Stimulated activated CD4-positive, alpha-beta T cell treated with anti-CD3 and anti-CD28 coated beads, Interleukin-1b, Interleukin-23, amount 100 ng/mL, for 48 hours (primary cell): ENCODE measurements at regions not wholly inside any gene's neighbourhood (a gene's known extent, or its start where the extent isn't known, plus 50 kb on each side); places are given as distances from the start of the nearest gene placed in this dataset.
A peak's percentile ranks its signal among the peaks of the same experiment; 100 is the strongest.
"Not testable (repeated sequence)": the region's sequence is repeated elsewhere in the genome, so short reads cannot be mapped to it uniquely, and the experiment has no call there.

ENCODE experiments used
- DNase-seq: peaks from one replicate; pipeline ENCODE4 v3.0.0-alpha.2; 2020

DNA sequence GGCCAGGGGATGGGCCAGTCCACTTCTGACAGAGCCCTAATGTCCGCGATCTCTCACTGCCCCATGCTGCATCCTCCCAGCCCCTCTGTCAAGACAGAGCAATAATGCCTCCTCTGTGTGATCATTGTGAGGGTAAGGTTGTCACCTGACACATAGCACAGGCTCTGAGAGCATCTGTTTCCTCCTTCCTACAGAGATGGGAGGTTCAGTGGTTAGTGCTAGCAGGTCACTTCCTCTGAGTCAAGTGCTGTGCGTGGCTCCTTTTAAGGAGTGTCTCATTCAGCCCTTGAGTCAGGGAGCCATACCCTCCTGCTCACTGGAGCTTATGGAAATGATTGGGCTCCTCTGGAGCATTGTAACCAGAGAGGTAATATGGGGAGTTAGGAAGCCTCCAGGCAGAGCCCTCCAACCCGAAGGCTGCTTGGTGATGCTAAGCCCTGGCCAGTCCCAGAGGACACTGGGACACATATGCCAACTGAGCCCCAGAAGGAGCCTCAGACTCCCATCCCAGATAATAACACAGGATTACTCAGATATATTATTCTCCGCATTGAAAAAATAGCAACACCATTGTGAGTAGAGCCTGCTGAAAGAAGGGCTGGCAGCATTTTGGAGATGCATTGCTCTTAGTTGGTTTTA, 189.0 kb downstream of the GALNT1 start:
- DNase-seq = peak; percentile 24

DNA sequence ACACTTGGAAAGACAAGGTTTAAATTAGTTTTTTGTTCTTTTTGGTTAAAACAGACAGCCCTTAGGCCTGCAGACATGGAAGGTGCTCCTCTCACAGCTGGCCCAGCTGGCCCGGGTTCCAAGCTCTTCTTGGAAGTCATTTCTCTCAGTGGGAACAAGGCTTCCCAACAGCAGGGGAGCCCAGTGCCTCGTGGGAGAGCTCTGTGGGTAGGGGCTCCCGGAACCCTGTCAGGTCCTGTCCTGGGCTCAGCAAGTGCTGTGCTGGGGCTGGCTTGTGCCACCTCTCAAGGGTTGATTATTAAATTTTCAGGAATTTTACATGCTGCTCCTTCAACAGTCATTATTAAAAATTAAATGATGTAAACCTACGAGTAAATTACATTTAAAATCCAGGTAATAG, 189.6 kb downstream of the GALNT1 start:
- no peak for DNase-seq

DNA sequence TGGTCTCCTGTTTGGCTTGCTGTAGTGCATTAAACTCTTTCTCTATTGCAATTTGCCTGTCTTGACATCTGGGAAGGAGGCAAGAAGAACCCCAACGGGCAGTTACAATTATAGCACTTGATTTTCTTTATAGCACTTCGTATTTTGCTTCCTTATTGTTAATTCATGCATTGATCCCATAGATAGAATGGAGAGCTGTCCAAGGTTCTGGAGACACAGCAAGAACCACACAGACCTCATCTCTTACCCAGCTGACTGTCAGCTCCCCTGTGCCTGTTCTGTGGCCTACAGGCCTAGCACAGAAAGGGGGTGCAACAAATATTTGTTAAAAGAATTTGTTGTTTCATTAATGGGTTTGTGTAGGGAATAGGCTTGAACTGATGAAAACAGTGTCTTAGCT, 194.3 kb downstream of the GALNT1 start:
- no peak for DNase-seq

DNA sequence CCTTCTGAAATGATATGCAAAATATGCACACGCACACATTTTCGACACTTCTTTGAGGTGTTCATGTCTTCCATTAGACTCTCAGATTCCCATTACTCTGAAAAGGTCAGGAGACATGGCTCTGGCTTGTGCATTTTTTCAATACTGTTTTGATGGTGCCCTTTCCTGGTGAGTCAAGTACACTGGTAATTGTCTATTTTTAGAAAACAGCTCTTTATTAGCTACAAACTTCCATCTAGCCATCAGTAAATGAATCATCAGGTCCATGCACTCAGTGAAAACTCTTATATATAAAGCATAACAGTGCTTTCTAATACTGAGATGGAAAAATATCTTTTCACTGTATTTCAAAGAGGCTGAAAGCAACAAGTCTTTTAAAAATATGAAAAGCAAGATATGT, 194.9 kb downstream of the GALNT1 start:
- DNase-seq = no peak

DNA sequence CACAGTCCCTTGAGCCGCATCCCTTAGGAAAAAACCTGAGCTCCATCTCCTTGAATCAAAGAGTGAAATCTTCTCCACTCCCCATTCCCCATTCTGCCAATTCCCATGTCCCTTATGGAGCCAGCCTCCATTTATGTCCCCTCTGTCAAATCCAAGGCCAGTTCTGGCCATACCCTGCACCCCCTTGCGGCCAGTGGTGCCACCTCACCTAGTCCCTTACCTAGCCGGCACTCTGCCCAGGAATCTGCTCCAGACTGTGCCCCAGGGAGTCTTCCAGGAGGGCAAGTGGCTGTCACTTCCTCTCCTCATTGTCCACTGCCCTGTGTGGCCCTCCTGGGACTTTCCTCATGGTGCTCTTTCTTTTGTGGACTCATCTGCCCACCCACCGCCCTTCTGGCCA, 195.4 kb upstream of the RMP24 start:
- no peak for DNase-seq

DNA sequence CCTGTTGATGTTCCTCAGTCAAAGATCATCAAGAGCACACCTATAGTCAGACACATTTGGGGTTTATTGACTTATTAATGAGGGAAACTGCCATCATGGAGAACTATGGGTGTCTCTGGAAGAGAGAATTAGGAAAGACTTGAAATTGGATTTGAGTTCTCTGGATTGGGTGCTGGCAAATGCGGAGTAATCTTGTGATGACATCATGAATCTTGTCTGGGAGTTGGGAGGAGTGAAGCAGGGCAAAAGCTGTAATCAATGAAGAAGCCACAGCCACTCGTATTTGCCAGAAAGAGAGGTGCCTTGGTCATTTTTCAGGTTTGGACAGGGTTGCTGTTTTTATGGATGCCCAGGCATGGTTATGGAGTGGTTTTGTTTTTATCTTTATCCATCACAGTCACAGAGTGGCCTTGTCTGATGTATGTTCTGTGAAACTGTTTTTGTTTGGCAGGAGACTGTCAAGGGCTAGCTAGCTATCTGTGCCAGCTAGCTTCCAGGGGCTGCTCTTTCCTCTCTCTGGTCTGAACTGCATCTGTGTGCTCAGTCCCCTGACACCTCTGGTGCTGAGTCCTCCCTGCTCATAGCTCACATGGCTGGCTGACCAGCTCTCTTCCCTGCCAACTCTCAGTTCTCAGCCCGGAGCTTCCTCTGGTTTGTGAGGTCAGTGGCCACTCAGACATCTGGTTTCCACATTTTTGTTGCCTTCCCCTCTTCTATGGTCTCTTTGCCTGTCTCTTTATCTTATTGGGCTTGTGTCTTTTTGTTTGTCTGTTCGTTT, 193.4 kb upstream of the RMP24 start:
- no peak for DNase-seq

DNA sequence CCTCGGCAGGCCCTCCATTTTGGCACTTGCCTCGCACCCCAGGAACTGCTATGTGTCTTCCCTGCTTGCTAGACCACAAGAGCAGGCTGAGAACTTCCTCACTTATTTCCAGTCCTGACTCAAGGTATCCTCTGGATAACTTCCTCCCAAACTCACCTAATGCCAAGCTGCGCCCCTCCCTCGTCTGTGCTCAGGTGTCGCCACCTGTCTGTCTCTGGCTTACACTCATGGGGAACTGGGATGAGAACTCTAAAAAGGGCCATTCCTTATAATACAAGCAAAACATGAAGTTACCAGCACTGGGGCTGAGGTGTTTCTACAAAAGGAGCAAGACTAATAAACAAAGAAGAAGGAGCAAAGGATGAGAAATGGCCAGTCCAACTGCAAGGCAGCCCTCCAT, 191.5 kb upstream of the RMP24 start:
- no peak for DNase-seq

DNA sequence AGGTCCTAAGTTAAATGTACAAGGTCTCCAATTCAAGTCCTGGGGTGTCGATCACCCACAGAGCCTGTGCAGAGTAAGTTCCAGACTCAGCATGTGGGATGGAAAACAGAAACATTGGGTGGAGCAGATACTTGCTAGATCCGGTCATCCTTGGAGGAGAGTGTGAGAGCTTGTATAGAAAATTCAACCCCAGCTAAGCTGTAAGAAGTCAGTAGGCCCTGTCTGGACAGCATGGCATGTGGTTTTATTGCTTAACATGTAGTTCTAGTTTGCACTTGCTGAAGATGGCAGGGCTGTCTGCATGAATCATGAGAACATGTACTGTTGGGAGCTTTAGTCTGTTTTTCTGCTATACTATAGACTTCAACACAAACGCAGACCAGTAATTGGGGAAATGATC, 189.6 kb upstream of the RMP24 start:
- DNase-seq = no peak

DNA sequence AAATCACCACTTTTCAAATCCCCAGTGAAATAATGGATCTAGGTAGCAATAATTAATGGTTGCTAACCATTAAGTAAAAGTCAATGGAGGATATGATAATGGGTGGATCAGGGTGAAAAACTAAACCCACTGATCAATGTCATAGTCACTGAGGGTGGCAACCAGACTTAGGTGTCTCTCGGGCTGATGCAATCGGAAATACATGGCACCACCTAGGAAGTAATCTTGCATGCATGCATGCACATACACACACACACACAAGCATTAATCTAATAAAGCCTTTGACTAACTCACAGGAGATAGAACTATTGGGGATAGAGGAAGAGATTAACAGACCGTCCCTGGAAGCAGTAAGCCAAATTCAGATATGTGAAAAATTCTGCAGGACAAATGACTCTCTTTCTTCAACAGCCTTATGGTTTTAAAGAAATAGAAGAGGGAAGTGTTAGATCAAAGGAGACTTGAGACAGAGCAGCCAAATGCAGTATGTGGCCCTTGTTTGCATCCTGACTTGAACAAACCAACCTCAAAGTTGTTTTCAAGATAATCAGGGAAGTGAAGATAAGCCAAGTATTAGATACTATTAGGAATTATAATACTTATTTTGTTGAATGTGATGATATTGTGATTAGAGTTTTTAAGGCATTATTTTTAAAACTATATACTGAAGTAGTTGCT, 186.0 kb upstream of the RMP24 start:
- no peak for DNase-seq

DNA sequence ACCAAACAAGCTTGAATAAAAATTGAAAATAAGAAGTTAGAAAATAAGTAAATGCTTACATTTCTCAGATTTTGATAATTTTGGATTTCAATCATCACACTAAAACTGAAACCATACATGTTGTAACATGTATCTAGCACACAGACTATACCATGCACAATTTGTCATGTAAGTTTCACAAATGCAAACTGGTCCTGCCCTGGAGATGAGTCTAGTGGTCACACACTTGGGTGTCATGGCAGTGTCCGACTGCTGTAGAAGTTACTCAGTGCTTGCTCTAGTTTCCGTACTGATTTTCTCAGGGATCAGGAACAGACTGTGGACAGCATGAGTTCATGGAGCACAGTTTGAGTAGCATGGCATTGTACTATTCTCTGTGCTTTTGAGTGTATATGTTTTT, 182.9 kb upstream of the RMP24 start:
- DNase-seq = no peak

DNA sequence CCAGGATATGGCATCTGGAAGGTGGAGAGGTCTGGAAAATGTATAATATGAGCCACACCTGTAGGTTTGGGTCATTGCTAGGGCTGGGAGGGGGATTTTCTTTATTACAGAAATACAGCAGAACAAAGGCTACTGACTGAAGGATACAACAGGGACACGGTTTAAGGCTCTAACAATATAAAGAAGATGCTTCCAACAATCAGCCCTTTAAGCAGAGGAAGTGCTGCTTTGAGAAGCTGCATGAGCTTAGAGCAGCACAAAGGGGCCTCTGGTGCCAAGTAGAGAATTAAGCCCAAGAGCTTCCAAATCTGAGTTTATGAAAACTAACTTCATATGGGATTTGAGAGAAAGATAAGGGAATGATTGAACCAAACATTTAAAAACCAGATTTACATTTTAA, 174.5 kb upstream of the RMP24 start:
- no peak for DNase-seq

DNA sequence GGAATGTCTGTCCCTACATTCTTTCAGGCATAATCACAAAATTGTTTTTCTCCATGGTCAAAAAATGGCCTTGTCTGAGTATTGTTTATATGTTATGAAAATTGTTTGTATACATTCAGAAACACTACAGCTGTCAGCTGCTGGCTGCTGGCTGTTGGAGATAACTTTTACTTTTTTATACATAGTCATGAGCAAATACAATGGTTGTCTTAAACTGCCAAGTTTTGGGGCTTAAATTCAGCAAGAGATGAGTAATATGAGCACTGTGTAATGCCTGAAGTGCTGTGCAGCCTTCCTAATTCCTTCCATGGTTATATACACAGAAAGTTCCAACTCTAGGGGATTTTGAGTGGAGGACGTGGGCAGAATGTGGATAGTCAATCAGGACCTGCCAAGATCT, 168.9 kb upstream of the RMP24 start:
- no peak for DNase-seq

DNA sequence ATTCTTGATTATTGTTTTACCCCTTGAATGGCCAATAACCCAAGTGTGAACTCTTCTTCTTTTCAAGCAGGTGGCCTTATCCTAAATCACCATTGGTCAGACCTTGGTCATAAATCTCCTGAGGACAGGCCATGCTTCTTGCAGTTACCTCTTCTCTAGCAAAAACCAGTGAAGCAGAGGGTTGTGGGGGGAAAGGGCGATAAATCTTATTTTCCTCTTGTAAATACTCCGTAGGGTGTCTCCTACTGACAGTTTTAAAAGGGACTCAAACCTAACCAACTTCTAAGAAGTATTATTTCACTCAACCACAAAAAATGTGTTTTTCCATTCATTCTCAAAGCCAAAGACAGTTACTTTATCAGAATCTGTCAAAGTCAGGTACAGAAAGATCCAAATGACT, 168.1 kb upstream of the RMP24 start:
- DNase-seq = no peak

DNA sequence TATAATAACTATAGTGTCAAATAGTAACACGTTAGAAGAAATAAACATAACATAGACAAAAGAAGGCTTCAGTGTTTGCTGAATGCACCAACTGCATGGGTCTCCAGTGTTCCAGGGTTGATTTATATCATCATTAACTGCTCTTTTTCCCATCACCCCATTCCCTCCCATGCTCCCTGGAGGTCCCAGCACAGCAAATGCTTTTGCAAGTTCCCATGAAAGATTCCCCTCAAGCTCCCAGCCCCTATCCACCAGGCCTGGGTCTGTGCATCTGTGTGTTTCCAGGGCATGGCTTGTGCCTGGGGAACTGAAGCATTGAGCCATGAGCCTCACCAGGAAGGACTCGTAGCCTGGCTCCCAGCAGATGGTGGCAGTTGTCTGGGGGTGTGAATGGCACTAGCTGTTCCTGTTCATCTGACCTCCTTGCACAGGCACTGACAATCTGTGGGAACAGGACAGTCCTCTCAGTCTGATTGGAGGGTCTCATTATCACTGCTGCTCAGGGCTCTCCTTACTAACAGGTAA, 164.6 kb upstream of the RMP24 start:
- DNase-seq = no peak

DNA sequence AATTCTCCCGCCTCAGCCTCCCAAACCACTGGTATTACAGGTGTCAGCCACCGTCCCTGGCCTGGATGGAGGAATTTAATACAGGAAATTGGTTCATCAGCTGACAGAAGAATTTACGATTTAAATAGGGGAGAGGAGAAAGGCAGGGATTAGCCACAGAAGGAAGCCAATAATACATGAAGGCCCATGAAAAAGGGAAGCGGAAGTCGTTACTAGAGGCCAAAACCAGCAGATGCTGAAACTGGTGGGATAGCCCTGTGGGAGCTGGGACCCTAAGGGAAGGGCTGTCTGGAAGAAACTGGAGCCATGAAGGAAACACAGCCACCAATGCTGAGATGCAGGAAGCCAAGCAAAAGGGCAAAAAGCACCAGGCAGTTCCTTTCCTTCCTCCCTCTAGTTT, 163.7 kb upstream of the RMP24 start:
- DNase-seq = no peak

DNA sequence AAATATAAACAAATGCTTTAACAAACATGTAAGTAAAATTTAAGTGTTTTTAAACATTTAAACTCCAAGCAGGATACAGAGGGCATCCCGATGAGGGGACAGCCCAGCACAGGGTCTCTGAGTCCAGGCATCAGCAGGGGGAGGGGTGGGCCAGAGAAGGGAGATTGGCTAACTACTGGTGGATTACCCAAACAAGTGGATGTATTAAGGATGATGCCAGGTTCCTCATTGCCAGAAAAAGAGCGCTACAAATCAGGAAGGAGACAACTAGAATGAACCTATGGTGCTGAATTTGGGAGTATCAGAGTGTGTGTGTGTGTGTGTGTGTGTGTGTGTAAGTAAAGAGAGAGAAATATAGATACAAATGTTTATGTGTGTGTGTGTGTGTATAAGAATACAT, 162.0 kb upstream of the RMP24 start:
- DNase-seq = no peak

DNA sequence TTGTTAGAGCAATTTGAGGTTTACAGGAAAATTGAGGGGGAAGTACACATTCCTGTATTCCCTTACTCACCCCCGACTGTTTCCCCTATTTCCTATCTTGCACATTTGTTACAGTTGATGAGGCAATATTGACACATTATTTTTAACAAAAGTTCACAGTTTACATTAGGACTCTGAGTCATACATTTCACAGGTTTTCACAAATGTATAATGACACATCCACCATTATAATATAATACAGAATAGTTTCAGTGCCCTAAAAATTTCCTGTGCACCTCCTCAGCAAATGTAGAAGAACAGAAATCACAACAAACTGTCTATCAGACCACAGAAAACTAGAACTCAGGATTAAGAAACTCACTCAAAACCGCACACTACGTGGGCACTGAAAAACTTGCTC, 160.6 kb upstream of the RMP24 start:
- no peak for DNase-seq

DNA sequence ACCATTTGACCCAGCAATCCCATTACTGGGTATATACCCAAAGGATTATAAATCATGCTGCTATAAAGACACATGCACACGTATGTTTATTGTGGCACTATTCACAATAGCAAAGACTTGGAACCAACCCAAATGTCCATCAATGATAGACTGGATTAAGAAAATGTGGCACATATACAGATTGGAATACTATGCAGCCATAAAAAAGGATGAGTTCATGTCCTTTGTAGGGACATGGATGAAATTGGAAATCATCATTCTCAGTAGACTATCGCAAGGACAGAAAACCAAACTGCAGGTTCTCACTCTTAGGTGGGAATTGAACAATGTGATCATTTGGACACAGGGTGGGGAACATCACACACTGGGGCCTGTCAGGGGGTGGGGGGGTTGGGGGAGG, 157.5 kb upstream of the RMP24 start:
- not testable (repeated sequence) for DNase-seq

DNA sequence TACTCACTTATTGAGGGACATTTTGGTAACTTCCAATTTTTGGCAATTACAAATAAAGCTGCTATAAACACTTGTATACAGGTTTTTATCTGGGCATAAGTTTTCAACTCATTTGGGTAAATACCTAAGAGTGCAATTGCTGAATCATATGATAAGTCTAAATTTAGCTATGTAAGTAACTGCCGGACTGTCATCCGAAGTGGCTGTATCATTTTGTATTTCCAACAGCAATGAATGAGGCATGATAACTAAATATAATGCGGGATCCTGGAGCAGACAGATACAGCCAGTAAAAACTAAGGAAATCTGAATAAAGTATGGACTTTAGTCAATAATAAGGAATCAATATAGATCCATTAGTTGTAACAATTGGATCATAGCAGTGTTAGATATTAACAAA, 156.5 kb upstream of the RMP24 start:
- DNase-seq = no peak

DNA sequence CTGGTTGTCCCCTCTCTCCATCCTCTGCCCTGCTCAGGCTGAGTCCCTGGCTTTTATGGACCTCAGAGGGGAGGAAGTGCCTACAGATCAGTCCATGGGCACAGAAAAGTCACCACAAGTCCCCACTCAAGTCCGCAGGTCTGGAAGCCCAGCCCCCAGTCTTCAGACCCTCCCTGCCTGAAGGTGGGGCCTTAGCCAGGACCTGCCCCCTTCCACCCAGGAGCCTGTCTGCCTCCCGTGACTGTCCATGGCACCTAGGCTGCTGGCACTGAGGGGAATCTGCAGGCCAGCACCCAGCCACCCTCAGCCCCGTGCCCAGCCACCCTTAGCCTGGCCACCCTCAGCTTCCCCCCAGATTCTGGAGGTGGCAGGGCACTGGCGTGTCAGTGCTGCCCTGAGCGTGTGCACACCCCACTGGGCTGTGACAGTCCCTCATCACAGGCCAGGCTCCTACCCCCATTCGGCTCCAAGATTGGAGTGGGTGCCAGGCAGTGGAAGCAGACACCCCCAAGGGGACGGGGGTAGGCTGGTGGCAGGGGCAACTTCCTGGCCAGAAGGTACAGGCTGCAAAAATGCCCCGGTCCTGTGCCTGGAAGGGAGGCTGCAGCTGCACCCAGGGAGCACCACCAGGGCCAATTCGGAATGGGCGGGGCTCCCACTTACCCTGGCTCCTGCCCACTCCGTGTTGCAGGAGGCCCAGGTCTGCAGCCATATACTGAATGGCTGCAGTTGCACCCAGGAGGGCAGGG, 154.7 kb upstream of the RMP24 start:
- no peak for DNase-seq

DNA sequence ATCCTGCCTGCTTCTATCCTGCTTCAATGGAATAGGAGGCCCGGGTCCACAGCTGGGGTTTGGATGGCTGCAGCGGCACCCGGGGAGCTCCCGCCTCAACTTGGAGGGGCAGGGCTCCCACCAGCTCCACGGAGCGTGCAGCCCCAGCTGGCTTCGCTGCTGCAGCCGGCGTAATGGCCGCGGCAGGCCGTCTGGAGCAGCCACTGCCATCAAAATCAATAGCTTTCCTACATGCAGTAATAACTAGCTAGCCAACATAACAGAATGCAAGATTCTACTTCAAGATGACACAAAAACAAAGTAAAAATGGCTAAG, 154.2 kb upstream of the RMP24 start:
- no peak for DNase-seq

DNA sequence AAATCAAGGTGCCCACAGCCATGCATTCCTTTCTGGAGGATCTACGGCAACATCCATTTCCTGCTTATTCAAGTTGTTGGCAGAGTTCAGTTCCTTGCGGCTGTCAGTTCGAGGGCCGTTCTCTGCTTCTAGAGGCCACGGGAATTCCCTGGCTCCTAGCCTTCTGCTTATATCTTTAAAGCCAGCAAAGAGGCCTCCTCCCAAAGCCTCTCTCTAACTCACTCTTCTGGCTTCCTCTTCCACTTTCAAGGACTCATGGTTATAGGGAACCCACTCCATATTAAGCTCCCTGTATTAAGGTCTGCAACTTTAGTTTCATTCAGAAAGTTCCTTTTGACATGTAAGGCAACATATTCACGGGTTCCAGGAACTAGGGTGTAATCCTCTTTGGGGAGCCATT, 150.1 kb upstream of the RMP24 start:
- DNase-seq = no peak

DNA sequence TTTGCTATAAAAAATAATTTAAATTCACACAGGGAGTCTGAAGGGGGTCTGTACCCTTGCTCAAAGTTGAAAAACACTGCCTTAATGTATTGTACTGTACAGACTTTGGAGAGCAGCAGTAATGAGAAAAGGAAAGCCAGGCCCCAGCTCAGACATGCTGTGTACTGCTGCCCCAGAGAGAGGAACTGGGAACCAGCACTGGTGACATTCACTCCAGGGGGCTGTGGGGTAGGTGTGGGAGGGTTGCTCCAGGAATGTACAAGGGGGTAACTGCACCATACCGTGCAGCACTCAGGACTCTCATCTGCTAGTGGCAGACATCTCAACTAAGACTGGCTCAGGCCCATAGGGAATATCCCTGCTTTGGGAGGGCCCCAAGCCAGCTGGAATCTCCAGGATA, 146.0 kb upstream of the RMP24 start:
- DNase-seq = no peak
